ENCODE measurements at regions not wholly inside any gene's neighbourhood (a gene's known extent, or its start where the extent isn't known, plus 50 kb on each side); places are given as distances from the start of the nearest gene placed in this dataset.
A peak's percentile ranks its signal among the peaks of the same experiment; 100 is the strongest.

DNA sequence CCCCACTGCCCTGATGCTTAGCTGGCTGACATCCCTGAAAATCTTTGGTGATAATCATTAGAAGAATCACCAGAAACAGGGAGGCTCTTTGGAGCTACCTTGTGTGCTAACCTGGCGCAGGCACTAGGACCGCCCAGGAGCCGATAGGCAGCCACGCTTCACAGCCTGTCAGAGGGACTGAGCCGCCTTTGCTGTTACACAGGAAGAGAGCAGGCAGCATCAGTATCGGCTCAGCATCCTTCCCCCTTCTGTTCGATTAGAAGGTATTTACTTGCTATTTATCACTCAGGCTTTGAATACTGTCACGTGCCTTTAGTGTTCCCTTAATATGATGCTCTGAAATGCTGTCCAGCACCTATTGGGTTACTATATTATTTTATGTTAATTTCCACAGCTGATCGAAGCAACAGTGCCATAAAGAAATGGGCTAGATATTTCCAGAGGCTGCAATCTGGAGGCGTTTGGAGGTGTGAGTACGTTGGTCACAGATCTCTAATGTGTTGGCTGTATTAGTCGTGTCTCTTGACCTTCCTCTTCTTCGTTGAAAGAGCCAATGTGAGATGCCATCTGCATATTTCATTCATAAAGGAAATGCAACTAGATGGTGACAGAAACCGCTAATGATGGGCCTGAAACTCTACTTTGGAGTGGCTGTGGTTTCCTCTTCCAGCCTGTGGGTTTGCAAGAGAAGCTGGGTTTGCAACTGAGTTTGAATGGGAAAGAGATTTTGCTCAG, 110.4 kb upstream of the RAB27B start:
- peak; percentile 12 for DNase-seq (ENCODE audit: low read depth)

DNA sequence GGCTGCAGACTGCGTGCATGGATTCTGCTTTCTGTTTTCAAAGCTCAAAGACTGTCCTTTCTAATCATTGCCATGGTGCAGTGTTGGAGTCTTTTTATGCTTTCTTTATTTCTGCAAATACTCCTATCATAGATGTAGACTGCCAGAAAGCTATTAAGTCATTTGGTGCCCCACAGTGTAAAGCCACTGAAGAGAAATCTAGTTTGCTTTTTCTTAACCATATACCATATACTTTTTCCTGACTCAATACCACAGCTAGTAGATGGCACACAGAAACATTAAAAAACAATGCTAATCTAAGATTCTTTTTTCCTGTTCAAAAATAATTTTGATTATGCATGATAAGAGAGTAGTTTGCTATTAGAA, 109.9 kb upstream of the RAB27B start:
- no peak for DNase-seq (ENCODE audit: low read depth)

DNA sequence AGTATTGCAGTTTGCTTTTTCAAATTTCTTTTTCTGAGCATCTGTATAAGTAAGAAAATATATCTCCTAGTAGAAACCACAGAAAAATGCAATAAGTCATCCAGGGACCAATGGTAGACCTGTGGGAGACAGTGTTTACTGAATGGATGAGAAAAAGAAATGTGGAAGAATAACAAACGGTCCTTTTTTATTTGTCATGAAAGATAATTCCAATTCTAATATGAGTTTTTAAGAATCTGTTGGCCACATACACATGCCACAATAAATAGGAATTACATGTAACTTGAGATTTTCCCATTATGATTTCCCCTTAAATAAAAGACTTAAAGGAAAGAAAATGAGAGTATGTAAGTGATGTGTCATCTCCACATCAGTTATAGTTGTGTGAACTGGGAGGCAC, 107.7 kb upstream of the RAB27B start:
- no peak for DNase-seq (ENCODE audit: low read depth)

DNA sequence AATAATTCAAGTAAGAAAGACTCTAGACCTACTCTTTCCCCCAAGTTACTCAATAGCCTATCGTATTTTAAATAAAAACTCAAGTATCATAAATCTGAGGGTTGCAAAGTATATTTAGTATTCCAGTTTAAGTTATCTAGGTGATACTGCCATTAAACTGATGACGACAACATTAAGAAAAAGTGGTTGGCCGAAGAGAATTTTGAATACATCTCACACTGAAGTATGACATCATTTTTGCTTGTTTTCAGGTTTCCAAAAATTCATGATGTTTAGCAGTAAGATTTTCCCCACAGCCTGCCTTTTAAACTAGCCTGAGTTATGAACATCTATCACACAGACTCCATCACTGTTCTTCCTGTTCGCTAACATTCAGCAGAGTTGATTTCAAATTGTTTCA, 102.1 kb upstream of the RAB27B start:
- DNase-seq (ENCODE audit: low read depth) = no peak

DNA sequence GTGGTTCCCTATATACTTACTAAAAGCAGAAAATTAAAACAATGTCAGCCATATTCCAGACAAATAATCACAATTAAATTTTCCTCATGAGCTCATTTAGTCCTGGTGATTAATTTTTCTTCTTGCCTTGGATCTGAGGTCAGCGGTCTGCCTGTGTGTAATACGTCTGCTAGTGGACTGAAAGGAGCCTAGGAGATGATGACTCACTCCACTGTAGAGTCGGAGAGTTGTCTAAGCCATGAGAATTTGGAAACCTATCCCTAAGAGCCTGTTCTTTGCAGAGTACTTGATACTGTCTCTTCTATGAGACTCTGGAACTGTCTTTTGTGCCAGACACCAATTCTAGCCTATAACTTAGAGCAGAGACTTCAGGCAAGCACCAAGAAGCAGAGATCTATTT, 94.2 kb upstream of the RAB27B start:
- no peak for DNase-seq (ENCODE audit: low read depth)

DNA sequence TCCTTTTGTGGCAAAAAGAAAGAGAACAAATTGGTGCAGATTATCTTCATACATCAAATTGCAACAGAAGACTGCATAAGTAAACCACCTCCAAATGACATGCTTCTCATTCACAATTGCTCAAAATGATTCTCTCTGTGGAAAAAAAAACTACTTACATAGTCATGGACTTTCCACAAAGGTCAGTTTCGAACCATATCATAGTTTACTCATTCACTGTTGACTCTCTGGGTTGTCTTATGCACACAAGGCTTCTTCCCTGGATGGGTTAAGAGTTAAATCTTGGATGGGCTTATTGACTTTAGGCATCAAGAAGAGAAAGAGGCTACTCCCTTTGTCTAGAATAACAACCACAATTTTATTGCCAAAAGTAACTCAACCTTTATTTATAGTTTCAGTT, 91.3 kb upstream of the RAB27B start:
- no peak for DNase-seq (ENCODE audit: low read depth)

DNA sequence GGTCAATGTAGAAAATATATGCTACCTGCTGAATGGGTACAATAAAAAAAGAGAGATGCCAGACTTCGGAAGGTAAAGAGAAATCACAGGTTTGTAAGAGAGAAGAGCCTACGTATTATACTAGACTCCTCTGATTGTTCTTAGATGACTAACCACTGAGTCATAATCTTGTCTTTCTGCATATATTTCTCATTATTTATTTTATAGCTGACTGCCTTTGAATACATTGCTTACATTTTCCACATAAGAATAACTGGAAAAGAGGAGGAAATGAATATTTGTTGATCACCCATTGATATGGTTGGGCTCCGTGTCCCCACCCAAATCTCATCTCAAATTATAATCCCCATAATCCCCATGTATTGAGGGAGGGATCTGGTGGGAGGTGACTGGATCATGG, 90.3 kb upstream of the RAB27B start:
- DNase-seq (ENCODE audit: low read depth) = no peak

DNA sequence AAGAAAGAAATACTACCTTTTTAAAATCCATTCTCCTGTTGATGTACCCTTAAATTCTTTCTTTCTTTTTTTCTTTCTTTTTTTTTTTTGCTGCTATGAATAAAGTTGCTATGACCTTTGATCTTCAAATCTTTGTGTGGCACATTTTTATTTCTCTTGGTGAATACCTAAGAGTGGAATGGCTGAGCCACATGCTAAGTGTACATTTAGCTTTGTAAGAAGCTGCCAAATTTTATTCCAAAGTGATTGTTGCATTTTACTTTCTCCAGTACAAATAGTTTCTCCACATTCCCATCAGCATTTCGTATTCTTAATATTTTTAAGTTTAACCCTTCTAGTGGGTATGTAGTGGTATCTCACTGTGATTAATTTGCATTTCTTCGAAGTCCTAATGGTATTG, 88.8 kb upstream of the RAB27B start:
- DNase-seq (ENCODE audit: low read depth) = no peak

DNA sequence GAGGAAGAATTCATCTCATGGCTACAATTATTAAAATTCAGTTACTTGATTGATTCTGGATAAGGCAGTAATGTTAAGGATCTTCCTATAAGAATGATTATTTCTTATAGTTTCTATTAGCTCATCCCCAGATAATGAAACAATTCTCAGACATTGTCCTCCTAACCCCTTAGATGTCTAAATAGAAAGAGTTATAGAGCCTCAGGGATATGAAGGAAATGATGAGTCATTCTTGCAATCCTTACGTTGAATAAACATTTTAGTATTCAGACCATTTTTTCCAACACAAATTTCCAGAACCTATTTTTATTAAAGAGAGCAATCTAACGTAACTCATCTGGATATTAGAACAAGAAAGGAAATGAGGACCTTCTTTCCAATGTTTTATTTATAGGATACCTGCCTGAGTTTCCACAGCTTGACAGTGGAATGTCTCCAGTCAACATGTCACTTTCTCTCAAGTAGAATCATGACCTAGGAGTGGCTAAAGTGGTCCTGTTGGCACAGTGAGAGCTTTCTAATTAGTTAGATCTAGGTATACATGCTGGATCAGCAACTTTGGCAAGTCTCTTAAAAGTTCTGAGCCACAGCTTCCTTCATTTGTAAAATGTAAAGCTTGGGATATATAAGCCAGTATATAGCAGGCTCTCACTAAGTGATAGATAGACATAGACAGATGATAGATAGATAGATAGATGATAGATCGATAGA, 88.0 kb upstream of the RAB27B start:
- DNase-seq (ENCODE audit: low read depth) = no peak

DNA sequence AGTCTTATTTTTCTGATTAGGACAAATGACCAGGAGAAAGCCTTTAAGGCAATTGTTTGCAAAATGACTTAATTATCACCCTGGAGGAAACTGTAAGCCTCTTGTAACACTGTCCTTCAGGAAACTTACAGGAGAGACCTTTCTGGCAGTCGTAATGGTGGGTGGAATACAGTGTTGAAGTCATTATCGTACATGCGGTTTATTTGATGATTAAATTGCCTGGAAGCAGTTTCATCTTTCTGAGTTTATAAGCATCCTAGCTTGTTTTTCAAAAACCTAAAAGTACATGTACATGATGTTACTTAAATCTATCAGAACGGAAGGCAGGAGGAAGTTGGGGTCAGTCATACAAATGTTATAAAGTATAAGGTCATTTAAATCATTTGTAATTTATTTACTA, 86.2 kb upstream of the RAB27B start:
- DNase-seq (ENCODE audit: low read depth) = no peak

DNA sequence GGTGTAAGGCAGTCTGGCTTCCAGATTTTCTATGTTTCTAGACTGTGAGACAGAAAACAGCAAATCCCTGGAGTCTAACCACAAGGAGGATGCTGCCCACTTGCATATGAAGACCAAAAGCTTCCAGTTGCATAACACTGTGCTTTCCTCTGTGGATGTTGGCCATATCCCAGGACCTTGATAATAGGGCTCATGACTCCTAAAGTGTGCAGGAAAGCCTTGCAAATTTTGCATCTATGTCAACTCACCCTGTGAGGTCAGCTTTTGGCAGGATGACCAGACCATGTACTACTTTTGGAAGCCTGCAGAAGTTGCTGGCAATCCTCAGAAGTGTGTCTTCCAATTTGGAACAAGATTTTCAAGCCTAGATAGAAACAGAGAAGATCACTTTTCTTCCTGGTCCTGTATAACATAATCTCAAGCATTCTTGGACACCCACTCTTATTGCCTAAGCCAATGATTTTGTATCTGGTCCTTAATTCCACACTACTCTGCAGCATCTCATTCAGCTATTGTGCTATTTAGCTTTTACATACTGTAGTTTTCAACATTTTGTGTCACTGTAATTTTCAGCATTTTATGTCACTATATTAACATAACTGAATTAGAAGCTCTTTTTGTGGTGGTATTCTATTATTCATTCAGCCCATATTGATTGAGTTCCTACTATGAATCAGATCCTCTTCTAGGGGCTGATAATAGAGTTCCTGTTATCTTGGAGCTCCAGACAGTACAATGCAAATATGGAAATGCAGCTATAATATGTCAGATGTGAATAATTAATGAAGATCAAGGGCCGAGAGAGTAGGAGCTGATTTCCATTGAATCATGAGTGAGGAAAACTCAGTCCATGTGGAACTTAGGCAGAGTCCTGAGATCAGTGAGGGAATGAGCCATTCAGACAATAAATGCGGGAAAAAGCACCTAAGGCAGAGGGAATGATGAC, 85.3 kb upstream of the RAB27B start:
- DNase-seq (ENCODE audit: low read depth) = no peak

DNA sequence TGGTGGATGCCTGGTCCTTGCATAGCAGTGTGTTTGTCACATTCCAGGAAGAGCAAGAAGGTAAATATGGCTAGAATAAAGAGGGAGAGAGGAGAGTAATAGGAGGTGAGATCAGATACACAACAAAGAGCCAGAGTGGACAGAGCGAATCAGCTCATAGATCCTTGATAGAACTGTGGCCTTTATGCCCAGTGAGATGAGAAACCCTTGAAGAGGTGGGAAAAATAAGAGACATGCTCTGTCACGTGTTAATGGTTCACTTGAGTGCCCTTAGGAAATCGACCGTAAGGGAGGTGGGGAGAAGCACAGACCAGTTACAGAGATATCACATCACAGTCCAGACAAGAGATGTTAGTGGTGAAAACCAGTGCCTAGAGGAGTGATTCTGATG, 84.7 kb upstream of the RAB27B start:
- DNase-seq (ENCODE audit: low read depth) = no peak

DNA sequence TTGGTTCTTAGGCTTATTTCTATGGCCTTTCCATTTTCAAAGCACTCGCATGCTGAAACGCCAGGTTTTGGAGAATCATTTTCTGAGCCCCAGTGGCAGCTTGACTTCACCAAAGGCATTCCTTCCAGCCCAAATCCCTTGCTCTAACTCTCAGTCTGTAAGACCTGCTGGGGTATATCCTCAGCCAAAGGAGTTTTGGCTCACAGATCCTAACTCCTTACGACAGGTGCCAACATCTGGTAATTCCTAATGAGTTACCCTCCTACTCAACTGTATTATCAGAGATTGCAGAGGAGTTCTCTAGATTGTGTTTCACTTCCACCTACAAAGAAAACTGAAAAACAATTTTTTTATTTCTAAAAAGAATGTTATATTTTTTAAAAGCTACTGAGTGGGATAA, 79.0 kb upstream of the RAB27B start:
- no peak for DNase-seq (ENCODE audit: low read depth)

DNA sequence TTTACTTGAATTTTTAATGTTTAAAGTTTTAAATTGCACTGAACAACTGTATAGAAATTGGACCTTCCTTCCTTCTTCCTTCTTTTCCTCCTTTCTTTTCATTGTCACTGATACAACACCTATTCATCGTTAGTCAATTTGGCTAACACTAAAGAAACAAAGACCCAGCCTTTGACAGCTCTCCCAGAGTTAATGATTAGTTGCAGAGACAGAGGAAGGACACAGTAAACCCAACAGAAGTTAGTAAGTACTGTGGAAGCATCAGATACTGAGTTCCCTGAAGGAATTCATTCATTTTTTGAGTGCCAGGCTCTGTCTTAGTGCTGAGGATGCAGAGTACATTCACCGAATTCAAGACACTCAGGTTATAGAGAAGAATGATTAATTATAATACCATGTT, 77.9 kb upstream of the RAB27B start:
- no peak for DNase-seq (ENCODE audit: low read depth)

DNA sequence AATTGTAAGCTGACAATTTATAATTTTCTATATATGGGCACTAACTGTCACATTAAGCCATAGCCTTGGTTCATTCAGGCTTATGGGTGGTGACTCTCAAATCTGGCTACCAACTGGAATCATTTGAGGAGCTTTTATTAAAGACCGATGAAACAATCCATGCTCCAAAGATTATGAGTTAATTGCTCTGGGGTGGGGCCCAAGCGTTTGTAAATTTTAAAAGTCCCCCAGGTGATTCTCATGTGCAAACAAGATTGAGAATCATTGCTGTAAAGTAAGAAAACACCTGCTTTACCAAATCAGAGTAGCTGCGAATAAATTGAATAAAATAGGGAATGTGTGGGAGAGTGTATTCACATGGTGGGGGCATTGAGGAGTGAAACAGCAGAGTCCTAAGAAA, 76.1 kb upstream of the RAB27B start:
- no peak for DNase-seq (ENCODE audit: low read depth)

DNA sequence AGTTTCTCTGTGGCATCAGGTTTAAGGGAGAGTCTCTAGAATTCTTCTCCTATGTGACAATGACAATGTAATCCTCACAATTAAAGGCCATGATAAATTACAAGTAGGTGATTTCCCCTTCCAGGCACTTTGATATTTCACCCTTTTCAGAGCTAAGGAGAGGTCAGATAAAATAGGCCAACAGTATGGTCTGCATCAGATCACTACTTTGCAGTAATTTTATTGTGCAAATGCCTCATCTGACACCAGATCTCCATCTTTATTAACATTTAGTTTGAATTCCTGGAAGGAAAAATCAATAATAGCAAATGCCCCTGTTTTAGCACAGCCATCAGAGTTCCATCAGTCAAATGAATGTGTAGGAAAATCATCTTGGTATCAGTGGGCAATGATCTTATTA, 72.8 kb upstream of the RAB27B start:
- no peak for DNase-seq (ENCODE audit: low read depth)

DNA sequence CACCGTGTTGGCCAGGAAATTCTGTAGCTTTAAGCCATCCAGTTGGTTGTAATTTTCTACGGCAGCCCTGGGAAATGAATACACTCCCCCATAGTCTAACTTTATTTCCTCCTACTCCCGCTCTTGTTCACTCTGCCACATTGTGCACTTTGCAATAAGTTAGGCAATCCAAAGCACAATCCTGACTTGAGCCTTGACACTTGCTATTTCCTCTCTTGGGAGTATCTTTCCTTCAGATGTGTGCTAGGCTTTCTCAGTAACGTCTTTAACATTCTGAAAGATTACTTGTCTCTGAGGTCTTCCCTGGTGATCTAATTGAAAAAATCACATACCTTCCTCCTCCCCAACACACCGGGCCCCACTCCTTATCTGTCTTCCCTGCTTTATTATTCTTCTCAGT, 65.9 kb upstream of the RAB27B start:
- no peak for DNase-seq (ENCODE audit: low read depth)

DNA sequence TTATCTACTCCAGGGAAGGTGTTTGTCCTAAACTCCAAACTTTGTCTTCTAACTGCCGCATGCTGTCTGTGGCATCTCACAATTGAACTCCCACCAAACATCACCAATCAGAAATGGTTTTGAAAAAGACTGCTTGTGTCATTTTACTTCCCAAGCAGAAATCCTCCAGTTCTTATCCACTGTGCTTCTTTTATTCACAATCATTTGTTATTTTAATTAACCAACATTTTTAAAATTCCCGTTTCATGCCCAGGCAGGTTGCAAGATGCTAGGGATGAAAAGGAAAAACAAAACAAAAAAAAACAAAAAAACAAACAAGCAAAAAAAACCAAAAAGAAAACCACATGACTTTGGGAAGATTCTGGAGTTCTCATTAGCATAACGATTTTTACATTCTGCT, 63.5 kb upstream of the RAB27B start:
- no peak for DNase-seq (ENCODE audit: low read depth)

DNA sequence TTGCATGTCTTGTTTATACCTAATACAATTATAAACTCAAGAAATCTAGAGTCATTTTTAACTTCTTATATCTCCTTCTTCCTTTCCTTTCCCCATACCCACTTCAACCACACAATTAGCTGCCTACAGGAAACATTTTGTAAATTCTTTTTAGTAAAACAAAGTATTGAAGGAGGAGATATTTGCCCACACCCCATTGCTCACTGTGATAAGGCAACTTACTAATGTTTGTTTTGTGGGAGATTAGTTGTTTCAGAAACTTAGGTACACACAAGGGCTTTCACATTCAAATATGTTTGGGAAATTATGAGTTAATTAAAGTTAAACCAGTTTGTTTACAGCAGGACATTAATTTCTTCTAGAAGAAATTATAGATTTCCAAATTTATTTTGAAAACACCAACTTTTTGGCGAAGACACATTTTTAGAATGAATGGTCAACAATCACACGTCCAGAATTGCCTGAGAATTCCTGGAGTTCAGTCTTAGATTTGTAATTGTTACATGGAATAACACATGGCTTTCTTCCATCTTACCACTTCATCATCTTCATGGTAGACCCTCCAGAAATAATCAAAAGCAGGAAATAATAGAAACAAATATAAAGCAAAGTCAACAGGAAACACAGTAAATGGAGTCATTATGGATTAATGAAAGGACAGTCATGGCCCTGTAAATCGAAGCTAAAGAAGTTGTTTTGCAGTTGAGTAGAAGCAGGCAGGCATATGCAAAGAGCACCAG, 62.5 kb upstream of the RAB27B start:
- no peak for DNase-seq (ENCODE audit: low read depth)

DNA sequence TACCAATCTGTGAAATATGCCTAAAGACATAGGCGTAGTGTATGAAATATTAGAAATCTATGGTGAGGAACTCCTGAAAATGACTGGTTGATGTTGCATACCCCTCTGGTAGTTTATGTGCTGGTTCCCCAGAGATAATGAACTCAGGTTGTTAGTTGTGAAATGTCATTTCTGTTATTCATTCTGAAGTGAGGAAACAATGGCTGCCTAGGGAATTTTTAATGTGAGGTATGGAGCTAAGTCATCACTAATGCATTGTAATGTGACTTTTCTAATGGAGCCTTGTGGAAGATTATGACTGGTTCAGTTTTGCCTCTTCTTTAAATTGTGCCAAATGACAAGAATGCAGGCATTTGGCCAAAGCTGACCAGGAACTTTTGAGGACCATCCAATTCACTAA, 61.6 kb upstream of the RAB27B start:
- no peak for DNase-seq (ENCODE audit: low read depth)

DNA sequence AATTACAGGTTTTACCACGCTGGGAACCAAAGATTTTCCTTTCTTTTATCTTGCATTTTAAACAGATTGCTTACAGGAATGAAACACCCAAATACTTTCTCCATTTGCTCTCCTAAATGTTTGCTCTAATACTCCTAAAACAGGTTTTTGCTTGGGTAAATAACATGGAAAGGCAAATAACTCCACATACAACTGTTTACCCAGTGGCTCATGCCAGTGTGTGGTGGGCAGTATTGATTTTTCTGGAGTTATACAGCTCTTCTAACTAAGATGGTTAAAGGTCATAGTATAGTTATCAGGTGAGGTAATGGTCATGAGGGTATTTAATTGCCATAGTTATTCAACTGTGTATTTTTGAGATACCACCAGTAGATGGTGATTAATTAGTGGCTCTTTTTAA, 61.2 kb upstream of the RAB27B start:
- DNase-seq (ENCODE audit: low read depth) = no peak
